Endothelial cell of umbilical vein (primary cell): ENCODE measurements at regions not wholly inside any gene's neighbourhood (a gene's known extent, or its start where the extent isn't known, plus 50 kb on each side); places are given as distances from the start of the nearest gene placed in this dataset.

Source experiments
- BruUV-seq: library from RNA; stranded (reverse); fragments of 400-500 nt; replicated peaks from 2 replicates; lab custom pipeline; 2021; lab: Mats Ljungman, UMichigan
- CTCF ChIA-PET: fragments of 300-600, 350-600 bp; sonication (Branson Sonifier 250); formaldehyde crosslinking; loops from one replicate; lab custom pipeline; 2021; ENCODE audit warnings: antibody characterized with exemption, inconsistent platforms; lab: Charles Lee
- POLR2A ChIA-PET: fragments of 300-600, 350-600 bp; sonication (Branson Sonifier 250); formaldehyde crosslinking; loops from one replicate; lab custom pipeline; 2021; ENCODE audit warnings: antibody characterized with exemption, inconsistent platforms; lab: Charles Lee
- DNase-seq: peaks from one replicate; pipeline ENCODE4 v3.0.0-alpha.2; 2011; ENCODE audit warnings: low read depth, low spot score
- FAIRE-seq: peaks from 2 replicates; lab custom pipeline; 2011; peaks lifted over from hg19 to GRCh38; lab: Jason Lieb, UNC
- H2AFZ ChIP-seq: 2 replicates; pipeline ENCODE4 v1.6.0; 2012; ENCODE audit warnings: low read depth, low read length, control low read depth, inconsistent platforms
- H3K27ac ChIP-seq: 2 replicates; pipeline ENCODE4 v1.5.1; 2011; ENCODE audit warnings: low read depth, mild to moderate bottlenecking, control low read depth, low read length, moderate library complexity; ENCODE audit not compliant: insufficient read depth
- H3K27me3 ChIP-seq, 2 experiments: 2 replicates each; pipeline versions ENCODE4 v1.6.0 to v1.6.1; 2011; ENCODE audit warnings: low read length in 2 of 2, mixed read lengths in 1 of 2; ENCODE audit not compliant: control insufficient read depth in 2 of 2, insufficient read depth in 2 of 2
- H3K36me3 ChIP-seq, 2 experiments: 2 replicates in 1 of 2; 3 replicates in 1 of 2; pipeline ENCODE4 v1.5.1; 2011; ENCODE audit warnings: low read length in 2 of 2, mild to moderate bottlenecking in 1 of 2, moderate library complexity in 1 of 2; ENCODE audit not compliant: control insufficient read depth in 2 of 2, insufficient read depth in 2 of 2; ENCODE audit errors: extremely low read depth in 1 of 2
- H3K4me1 ChIP-seq: 3 replicates; pipeline ENCODE4 v1.5.1; 2011; ENCODE audit warnings: mild to moderate bottlenecking, low read length; ENCODE audit not compliant: control insufficient read depth, insufficient read depth; ENCODE audit errors: extremely low read depth
- H3K4me2 ChIP-seq: 2 replicates; pipeline ENCODE4 v1.6.1; 2011; ENCODE audit warnings: low read length, control low read depth, mixed read lengths; ENCODE audit not compliant: insufficient read depth
- H3K4me3 ChIP-seq, 3 experiments: fragments of 200-600 bp in 1 of 3; sonication (generic), shearing (Covaris generic) in 1 of 3; replicated peaks in 1 of 3; 2 replicates each; pipeline ENCODE4 v1.5.1; 2011 to 2016; ENCODE audit warnings: control low read depth in 3 of 3, low read length in 3 of 3, mild to moderate bottlenecking in 2 of 3, inconsistent platforms in 1 of 3, low read depth in 1 of 3, moderate library complexity in 1 of 3; ENCODE audit not compliant: insufficient read depth in 1 of 3
- H3K79me2 ChIP-seq: 2 replicates; pipeline ENCODE4 v1.6.0; 2012; ENCODE audit warnings: low read length, inconsistent platforms; ENCODE audit not compliant: control insufficient read depth, insufficient read depth
- H3K9ac ChIP-seq: replicated peaks from 2 replicates; pipeline ENCODE3; 2011; ENCODE audit warnings: low read length, control low read depth; ENCODE audit not compliant: insufficient read depth; ENCODE audit errors: extremely low read depth
- H3K9me1 ChIP-seq: replicated peaks from 3 replicates; pipeline ENCODE4 v1.6.0; 2011; ENCODE audit warnings: mild to moderate bottlenecking, low read length; ENCODE audit not compliant: control insufficient read depth, insufficient read depth; ENCODE audit errors: extremely low read depth
- H3K9me3 ChIP-seq: replicated peaks from 2 replicates; pipeline ENCODE4 v1.5.1; 2012; ENCODE audit warnings: low read length, inconsistent platforms; ENCODE audit not compliant: control insufficient read depth, insufficient read depth
- H4K20me1 ChIP-seq: replicated peaks from 2 replicates; pipeline ENCODE3; 2011; ENCODE audit warnings: mild to moderate bottlenecking, low read length; ENCODE audit not compliant: control insufficient read depth, insufficient read depth; ENCODE audit errors: extremely low read depth
- CTCF ChIP-seq, 2 donors: IDR thresholded peaks; 1 replicate in 1 of 2; 2 replicates in 1 of 2; pipeline ENCODE4 v1.5.1; 2011; ENCODE audit warnings: low read length in 2 of 2, mild to moderate bottlenecking in 2 of 2, moderate library complexity in 2 of 2, control low read depth in 1 of 2, inconsistent platforms in 1 of 2, low read depth in 1 of 2; ENCODE audit not compliant: insufficient read depth in 1 of 2; ENCODE audit errors: extremely low read depth in 1 of 2
- EZH2 ChIP-seq: IDR thresholded peaks from 2 replicates; pipeline ENCODE4 v1.6.1; 2012; ENCODE audit warnings: borderline replicate concordance, low read depth, mild to moderate bottlenecking, moderate library complexity, low read length, inconsistent platforms; ENCODE audit not compliant: severe bottlenecking
- FOS ChIP-seq: IDR thresholded peaks from 2 replicates; pipeline ENCODE4 v1.6.1; 2011; ENCODE audit warnings: mild to moderate bottlenecking, low read length, moderate library complexity, borderline replicate concordance; ENCODE audit not compliant: insufficient read depth
- GATA2 ChIP-seq: IDR thresholded peaks from 2 replicates; pipeline ENCODE4 v1.7.0; 2011; ENCODE audit warnings: low read depth, mild to moderate bottlenecking, moderate library complexity, mixed read lengths, low read length; ENCODE audit not compliant: insufficient read length, insufficient read depth
- JUN ChIP-seq: IDR thresholded peaks from 2 replicates; pipeline ENCODE4 v1.6.1; 2011; ENCODE audit warnings: borderline replicate concordance, low read depth; ENCODE audit not compliant: insufficient read length, insufficient read depth
- MYC ChIP-seq: IDR thresholded peaks from one replicate; pipeline ENCODE4 v1.6.1; 2011; ENCODE audit warnings: mild to moderate bottlenecking, low read depth, low read length
- POLR2A ChIP-seq: IDR thresholded peaks from 2 replicates; pipeline ENCODE4 v1.6.1; 2012; ENCODE audit warnings: low read depth, mild to moderate bottlenecking, control low read depth, low read length
- POLR2AphosphoS5 ChIP-seq: IDR thresholded peaks from 2 replicates; pipeline ENCODE4 v1.6.1; 2012; ENCODE audit warnings: low read depth, mild to moderate bottlenecking, control low read depth, low read length, moderate library complexity; ENCODE audit not compliant: insufficient read depth
- dilution Hi-C: fragments of 300-500 bp; cut with MboI; formaldehyde crosslinking; loops from one replicate; pipeline ENCODE4 v1.15.0; 2019; ENCODE audit warnings: low sequenced_read_pairs; ENCODE audit not compliant: extremely low pct_ligation_motif_present
- intact Hi-C: fragments of 100-400 bp; cut with micrococcal nuclease; formaldehyde crosslinking; loops from one replicate; pipeline ENCODE4 v1.10.0; 2022
- TF ChIP-seq, protein P1 (sequence below): IDR thresholded peaks from 2 replicates; pipeline ENCODE4 v1.6.1; 2011; ENCODE audit not compliant: insufficient read depth, insufficient read length

GRCh38 chr7:46432708-46433107, 511.6 kb upstream of the IGFBP3 start:
- Histone ChIP-seq H3K27ac (no peak overlapping the region), H3K27me3 (no peaks in the 10 kb centered on the region), H3K4me1 (no peaks in the 10 kb centered on the region), H3K9ac (no peak overlapping the region), H3K9me1 (no peaks in the 10 kb centered on the region), H3K4me3 (no peak overlapping the region), H3K36me3 (no peaks in the 10 kb centered on the region), H3K9me3 (no peaks in the 10 kb centered on the region), H3K4me2 (no peak overlapping the region), H3K79me2 (no peaks in the 10 kb centered on the region), H4K20me1 (no peaks in the 10 kb centered on the region), H2AFZ (no peak overlapping the region)
- ChIA-PET POLR2A (no interaction called here), CTCF (no interaction called here)
- intact Hi-C loops = no loop called here
- FAIRE-seq (no peak), DNase-seq (no peak)
- dilution Hi-C loops = no loop called here
- no TSS peak for BruUV-seq
- TF ChIP-seq EZH2 = no peak
- TF ChIP-seq, protein P1, sequence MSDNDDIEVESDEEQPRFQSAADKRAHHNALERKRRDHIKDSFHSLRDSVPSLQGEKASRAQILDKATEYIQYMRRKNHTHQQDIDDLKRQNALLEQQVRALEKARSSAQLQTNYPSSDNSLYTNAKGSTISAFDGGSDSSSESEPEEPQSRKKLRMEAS = no peak
- no peak for TF ChIP-seq GATA2
- no peak for TF ChIP-seq JUN
- no peak for TF ChIP-seq POLR2A
- no peak for TF ChIP-seq MYC
- TF ChIP-seq POLR2AphosphoS5 = no peak
- no peak for TF ChIP-seq FOS
- no peak for TF ChIP-seq CTCF (IDR thresholded peaks at IDR 0.05; ENCODE audit: extremely low read depth in 1 of 2, insufficient read depth in 1 of 2, low read depth in 1 of 2, low read length in 2 of 2)
